ENCODE measurements at regions not wholly inside any gene's neighbourhood (a gene's known extent, or its start where the extent isn't known, plus 50 kb on each side); places are given as distances from the start of the nearest gene placed in this dataset.

DNA sequence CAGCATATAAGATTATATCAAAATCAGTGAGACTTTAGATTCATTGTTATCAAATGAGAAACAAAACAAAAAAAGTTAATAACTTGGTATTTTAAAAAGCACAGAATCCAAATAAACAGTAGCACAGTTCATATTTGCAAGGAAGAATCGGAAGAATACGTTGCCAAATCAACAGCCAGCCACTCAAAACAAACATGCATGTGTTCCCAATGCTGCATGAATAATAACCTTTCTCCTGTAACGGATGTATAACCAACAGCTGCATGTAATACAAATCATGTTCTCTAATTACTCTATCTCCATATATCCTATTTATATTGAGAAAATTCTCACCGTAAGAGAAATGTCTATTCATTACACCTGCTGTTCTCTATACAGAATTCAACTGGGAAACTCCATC is 98.9 kb upstream of the FOXD3 start:
- TF ChIP-seq, protein P1, sequence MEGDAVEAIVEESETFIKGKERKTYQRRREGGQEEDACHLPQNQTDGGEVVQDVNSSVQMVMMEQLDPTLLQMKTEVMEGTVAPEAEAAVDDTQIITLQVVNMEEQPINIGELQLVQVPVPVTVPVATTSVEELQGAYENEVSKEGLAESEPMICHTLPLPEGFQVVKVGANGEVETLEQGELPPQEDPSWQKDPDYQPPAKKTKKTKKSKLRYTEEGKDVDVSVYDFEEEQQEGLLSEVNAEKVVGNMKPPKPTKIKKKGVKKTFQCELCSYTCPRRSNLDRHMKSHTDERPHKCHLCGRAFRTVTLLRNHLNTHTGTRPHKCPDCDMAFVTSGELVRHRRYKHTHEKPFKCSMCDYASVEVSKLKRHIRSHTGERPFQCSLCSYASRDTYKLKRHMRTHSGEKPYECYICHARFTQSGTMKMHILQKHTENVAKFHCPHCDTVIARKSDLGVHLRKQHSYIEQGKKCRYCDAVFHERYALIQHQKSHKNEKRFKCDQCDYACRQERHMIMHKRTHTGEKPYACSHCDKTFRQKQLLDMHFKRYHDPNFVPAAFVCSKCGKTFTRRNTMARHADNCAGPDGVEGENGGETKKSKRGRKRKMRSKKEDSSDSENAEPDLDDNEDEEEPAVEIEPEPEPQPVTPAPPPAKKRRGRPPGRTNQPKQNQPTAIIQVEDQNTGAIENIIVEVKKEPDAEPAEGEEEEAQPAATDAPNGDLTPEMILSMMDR (optimal IDR thresholded peaks at IDR 0.05 in 1 of 3, IDR thresholded peaks at IDR 0.05 in 1 of 3, conservative IDR thresholded peaks at IDR 0.05 in 1 of 3; ENCODE audit: extremely low read depth in 1 of 3, insufficient read depth in 2 of 3, low read length in 3 of 3) = no peak
- TF ChIP-seq EZH2 (IDR thresholded peaks at IDR 0.05; ENCODE audit: low read length) = no peak

All from keratinocyte (primary cell).